ENCODE measurements at regions not wholly inside any gene's neighbourhood (a gene's known extent, or its start where the extent isn't known, plus 50 kb on each side); places are given as distances from the start of the nearest gene placed in this dataset.

DNA sequence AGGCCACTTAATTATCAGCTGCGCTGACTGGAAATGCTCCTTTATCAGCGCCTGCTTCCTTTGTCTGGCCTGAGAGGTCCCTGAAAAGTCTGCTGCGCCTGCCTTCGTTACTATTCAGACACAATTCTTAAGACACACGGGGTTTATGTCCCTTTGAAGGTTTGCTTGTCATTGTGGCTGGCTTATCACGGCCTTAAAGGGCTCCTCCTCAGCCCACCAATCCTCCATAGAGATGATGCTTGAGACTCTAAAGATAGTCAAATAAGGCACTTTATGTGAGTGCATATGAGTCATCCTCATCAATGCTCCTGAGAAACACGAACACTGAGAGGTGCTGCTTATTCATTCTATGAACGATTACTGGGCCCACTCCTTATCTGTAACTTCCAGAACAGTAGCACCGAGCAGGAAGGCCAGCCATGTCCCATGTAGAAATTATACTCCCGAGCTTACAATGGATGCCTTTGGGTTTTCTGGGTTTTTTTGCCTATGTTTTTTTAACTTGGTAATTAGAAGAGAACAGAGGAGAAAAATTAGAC is 1268.2 kb upstream of the TMEM132C start:
- no peak for DNase-seq (ENCODE audit: unreplicated experiment)
- POLR2A ChIA-PET = no interaction called here

DNA sequence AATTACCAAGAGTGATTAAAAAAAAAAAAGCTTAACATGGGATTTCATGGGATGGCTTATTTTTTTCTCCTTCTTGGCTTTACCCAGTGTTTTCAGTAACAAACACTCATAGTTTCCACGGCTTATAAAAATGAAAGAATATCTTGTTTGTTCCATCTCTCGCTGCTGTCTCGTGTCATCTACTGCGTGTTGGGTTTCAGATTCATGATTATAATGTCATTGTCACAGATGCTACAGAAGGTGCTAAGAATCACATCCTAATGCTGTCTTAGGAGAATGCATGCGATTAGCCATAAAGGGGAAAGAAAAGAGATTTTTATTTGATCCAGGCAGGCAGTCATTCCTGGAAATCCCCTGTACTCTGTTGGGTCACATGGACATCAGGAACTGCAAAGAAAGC is 1267.6 kb upstream of the TMEM132C start:
- no peaks in the 10 kb centered on the region for H3K27me3 Mint-ChIP-seq (ENCODE audit: insufficient read depth, unreplicated experiment)
- intact Hi-C loops (cut with micrococcal nuclease) = no loop called here
- ChIA-PET CTCF (interaction anchor here (0.7 kb wide), 1 partner anchor 382 kb away, joined by 3 read pairs; no protein-coding TSS in a partner anchor), POLR2A (no interaction called here)
- H3K27ac Mint-ChIP-seq (ENCODE audit: low read depth, unreplicated experiment) = no peak overlapping the region
- DNase-seq (ENCODE audit: unreplicated experiment) = no peak
- no peaks in the 10 kb centered on the region for H3K9me3 Mint-ChIP-seq (ENCODE audit: unreplicated experiment)
- TF ChIP-seq, protein P1, sequence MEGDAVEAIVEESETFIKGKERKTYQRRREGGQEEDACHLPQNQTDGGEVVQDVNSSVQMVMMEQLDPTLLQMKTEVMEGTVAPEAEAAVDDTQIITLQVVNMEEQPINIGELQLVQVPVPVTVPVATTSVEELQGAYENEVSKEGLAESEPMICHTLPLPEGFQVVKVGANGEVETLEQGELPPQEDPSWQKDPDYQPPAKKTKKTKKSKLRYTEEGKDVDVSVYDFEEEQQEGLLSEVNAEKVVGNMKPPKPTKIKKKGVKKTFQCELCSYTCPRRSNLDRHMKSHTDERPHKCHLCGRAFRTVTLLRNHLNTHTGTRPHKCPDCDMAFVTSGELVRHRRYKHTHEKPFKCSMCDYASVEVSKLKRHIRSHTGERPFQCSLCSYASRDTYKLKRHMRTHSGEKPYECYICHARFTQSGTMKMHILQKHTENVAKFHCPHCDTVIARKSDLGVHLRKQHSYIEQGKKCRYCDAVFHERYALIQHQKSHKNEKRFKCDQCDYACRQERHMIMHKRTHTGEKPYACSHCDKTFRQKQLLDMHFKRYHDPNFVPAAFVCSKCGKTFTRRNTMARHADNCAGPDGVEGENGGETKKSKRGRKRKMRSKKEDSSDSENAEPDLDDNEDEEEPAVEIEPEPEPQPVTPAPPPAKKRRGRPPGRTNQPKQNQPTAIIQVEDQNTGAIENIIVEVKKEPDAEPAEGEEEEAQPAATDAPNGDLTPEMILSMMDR (IDR thresholded peaks at IDR 0.05; ENCODE audit: unreplicated experiment) = no peak
- no peaks in the 10 kb centered on the region for H3K4me1 Mint-ChIP-seq (ENCODE audit: insufficient read depth, unreplicated experiment)
- H3K36me3 Mint-ChIP-seq (ENCODE audit: insufficient read depth, unreplicated experiment) = no peaks in the 10 kb centered on the region
- no TSS peak for BruUV-seq (replicated peaks)
- no peak overlapping the region for H3K4me3 Mint-ChIP-seq (ENCODE audit: unreplicated experiment)

More for the DNA sequence above, 1268.2 kb upstream of the TMEM132C start:
- H3K27me3 Mint-ChIP-seq (ENCODE audit: insufficient read depth, unreplicated experiment) = no peaks in the 10 kb centered on the region
- H3K9me3 Mint-ChIP-seq (ENCODE audit: unreplicated experiment) = no peaks in the 10 kb centered on the region
- TF ChIP-seq, protein P1 (IDR thresholded peaks at IDR 0.05; ENCODE audit: unreplicated experiment) = no peak
- no peak overlapping the region for H3K27ac Mint-ChIP-seq (ENCODE audit: low read depth, unreplicated experiment)
- no peaks in the 10 kb centered on the region for H3K4me1 Mint-ChIP-seq (ENCODE audit: insufficient read depth, unreplicated experiment)
- intact Hi-C loops (cut with micrococcal nuclease) = no loop called here
- no peak overlapping the region for H3K4me3 Mint-ChIP-seq (ENCODE audit: unreplicated experiment)
- H3K36me3 Mint-ChIP-seq (ENCODE audit: insufficient read depth, unreplicated experiment) = no peaks in the 10 kb centered on the region
- BruUV-seq (replicated peaks) = no TSS peak
- CTCF ChIA-PET = interaction anchor here (0.7 kb wide), 1 partner anchor 382 kb away, joined by 3 read pairs; no protein-coding TSS in a partner anchor

DNA sequence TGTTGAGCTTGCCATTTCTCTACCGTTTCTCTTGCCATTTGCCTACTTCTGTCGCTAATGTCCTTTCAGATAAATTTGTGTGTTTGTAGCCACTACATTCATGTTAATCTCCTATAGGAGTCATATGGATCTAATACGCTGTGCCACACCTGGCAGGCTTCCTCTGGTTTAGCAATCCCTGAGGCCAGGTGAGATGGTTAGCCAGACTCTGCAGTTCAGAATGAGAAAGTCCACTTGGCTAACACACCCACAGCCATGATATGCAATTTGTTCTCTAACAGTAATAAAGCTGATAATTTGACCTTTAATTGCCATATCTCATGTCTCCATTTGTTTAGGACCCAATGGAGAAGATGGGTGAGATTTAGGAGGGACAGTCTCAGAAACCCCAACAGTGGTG is 1261.6 kb upstream of the TMEM132C start:
- CTCF ChIA-PET = no interaction called here

DNA sequence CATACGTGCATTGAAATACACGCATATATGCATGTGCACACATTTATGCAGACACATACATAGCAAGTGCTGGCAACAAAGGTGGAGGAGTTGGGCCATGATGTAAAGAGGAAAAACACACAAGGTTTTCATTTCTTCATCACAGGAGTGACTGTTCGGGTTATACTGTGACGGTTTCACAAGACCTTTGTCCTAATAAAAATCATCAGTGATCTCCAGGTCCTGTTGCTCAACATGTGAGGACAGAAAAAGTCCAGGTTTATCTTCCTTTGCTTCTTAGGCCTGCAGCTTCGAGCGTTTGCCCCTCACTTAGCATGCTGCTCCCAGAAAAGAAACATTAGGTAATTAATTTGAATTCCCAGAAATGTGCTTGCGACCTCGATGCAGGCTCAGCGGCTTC is 1260.0 kb upstream of the TMEM132C start:
- no TSS peak for BruUV-seq (replicated peaks)
- Mint-ChIP-seq H3K36me3 (ENCODE audit: insufficient read depth, unreplicated experiment) (no peaks in the 10 kb centered on the region), H3K4me1 (ENCODE audit: insufficient read depth, unreplicated experiment) (no peaks in the 10 kb centered on the region), H3K9me3 (ENCODE audit: unreplicated experiment) (no peaks in the 10 kb centered on the region), H3K27me3 (ENCODE audit: insufficient read depth, unreplicated experiment) (no peaks in the 10 kb centered on the region), H3K4me3 (ENCODE audit: unreplicated experiment) (no peak overlapping the region), H3K27ac (ENCODE audit: low read depth, unreplicated experiment) (no peak overlapping the region)
- ChIA-PET CTCF (interaction anchor here (0.6 to 1.1 kb wide), 2 partner anchors 9 to 341 kb away, joined by 3 to 6 read pairs; no protein-coding TSS in a partner anchor), POLR2A (interaction anchor here (0.6 kb wide), 1 partner anchor 11 kb away, joined by 3 read pairs; no protein-coding TSS in a partner anchor)
- TF ChIP-seq, protein P1 (IDR thresholded peaks at IDR 0.05; ENCODE audit: unreplicated experiment) = no peak
- intact Hi-C loops (cut with micrococcal nuclease) = no loop called here
- no peak for DNase-seq (ENCODE audit: unreplicated experiment)

More for the DNA sequence above, 1261.6 kb upstream of the TMEM132C start:
- H3K36me3 Mint-ChIP-seq (ENCODE audit: insufficient read depth, unreplicated experiment) = no peaks in the 10 kb centered on the region
- H3K4me1 Mint-ChIP-seq (ENCODE audit: insufficient read depth, unreplicated experiment) = no peaks in the 10 kb centered on the region
- TF ChIP-seq, protein P1 (IDR thresholded peaks at IDR 0.05; ENCODE audit: unreplicated experiment) = no peak
- H3K27ac Mint-ChIP-seq (ENCODE audit: low read depth, unreplicated experiment) = no peak overlapping the region
- intact Hi-C loops (cut with micrococcal nuclease) = no loop called here
- POLR2A ChIA-PET = no interaction called here
- H3K9me3 Mint-ChIP-seq (ENCODE audit: unreplicated experiment) = no peaks in the 10 kb centered on the region
- H3K27me3 Mint-ChIP-seq (ENCODE audit: insufficient read depth, unreplicated experiment) = no peaks in the 10 kb centered on the region
- H3K4me3 Mint-ChIP-seq (ENCODE audit: unreplicated experiment) = no peak overlapping the region
- no TSS peak for BruUV-seq (replicated peaks)
- DNase-seq (ENCODE audit: unreplicated experiment) = no peak
